H9 (cell line): ENCODE measurements at regions not wholly inside any gene's neighbourhood (a gene's known extent, or its start where the extent isn't known, plus 50 kb on each side); places are given as distances from the start of the nearest gene placed in this dataset.

ENCODE experiments used
- DNase-seq: peaks from one replicate; pipeline ENCODE4 v3.0.0-alpha.2; 2017
- H2AFZ ChIP-seq: one replicate; pipeline ENCODE4 v1.6.1; 2013; ENCODE audit warnings: mild to moderate bottlenecking, low read length, control low read depth, moderate library complexity
- H2AK5ac ChIP-seq: 2 replicates; pipeline ENCODE4 v1.6.1; 2013; ENCODE audit warnings: low read length, control low read depth, mixed read lengths; ENCODE audit not compliant: insufficient read length
- H2BK120ac ChIP-seq: one replicate; pipeline ENCODE4 v1.6.1; 2013; ENCODE audit warnings: low read depth, mild to moderate bottlenecking, low read length, control low read depth, inconsistent platforms; ENCODE audit not compliant: poor library complexity, severe bottlenecking
- H2BK12ac ChIP-seq: 2 replicates; pipeline ENCODE4 v1.6.1; 2013; ENCODE audit warnings: low read length, control low read depth, mixed read lengths, low read depth; ENCODE audit not compliant: insufficient read length
- H2BK15ac ChIP-seq: 2 replicates; pipeline ENCODE4 v1.6.1; 2013; ENCODE audit warnings: low read depth, low read length, control low read depth
- H2BK20ac ChIP-seq: one replicate; pipeline ENCODE4 v1.6.1; 2013; ENCODE audit warnings: low read depth, mild to moderate bottlenecking, low read length, control low read depth, inconsistent platforms; ENCODE audit not compliant: poor library complexity, severe bottlenecking
- H2BK5ac ChIP-seq: 2 replicates; pipeline ENCODE4 v1.6.1; 2013; ENCODE audit warnings: low read length, control low read depth, mixed read lengths; ENCODE audit not compliant: insufficient read length
- H3K14ac ChIP-seq: 2 replicates; pipeline ENCODE4 v1.6.1; 2013; ENCODE audit warnings: low read length, control low read depth; ENCODE audit not compliant: insufficient read depth
- H3K18ac ChIP-seq: 2 replicates; pipeline ENCODE4 v1.6.1; 2013; ENCODE audit warnings: low read depth, mild to moderate bottlenecking, mixed read lengths, low read length, control low read depth; ENCODE audit not compliant: insufficient read length
- H3K23ac ChIP-seq: 2 replicates; pipeline ENCODE4 v1.6.1; 2013; ENCODE audit warnings: low read length, control low read depth, mixed read lengths, low read depth; ENCODE audit not compliant: insufficient read length
- H3K23me2 ChIP-seq: 2 replicates; pipeline ENCODE4 v1.6.1; 2013; ENCODE audit warnings: low read depth, mild to moderate bottlenecking, mixed read lengths, low read length, control low read depth; ENCODE audit not compliant: insufficient read length, poor library complexity, severe bottlenecking
- H3K27ac ChIP-seq: 2 replicates; pipeline ENCODE4 v1.5.1; 2013; ENCODE audit warnings: low read length, control low read depth, mixed read lengths, low read depth; ENCODE audit not compliant: insufficient read length
- H3K27me3 ChIP-seq: 2 replicates; pipeline ENCODE4 v1.6.1; 2013; ENCODE audit warnings: low read length, control low read depth, inconsistent platforms; ENCODE audit not compliant: insufficient read depth
- H3K4ac ChIP-seq: 2 replicates; pipeline ENCODE4 v1.6.1; 2013; ENCODE audit warnings: low read depth, mild to moderate bottlenecking, control low read depth, inconsistent platforms, low read length, moderate library complexity
- H3K4me1 ChIP-seq: 2 replicates; pipeline ENCODE4 v1.6.1; 2013; ENCODE audit warnings: low read length, control low read depth, inconsistent platforms; ENCODE audit not compliant: insufficient read depth
- H3K4me2 ChIP-seq: 2 replicates; pipeline ENCODE4 v1.6.1; 2013; ENCODE audit warnings: low read length, control low read depth, mixed read lengths; ENCODE audit not compliant: insufficient read length, insufficient read depth
- H3K56ac ChIP-seq: 2 replicates; pipeline ENCODE4 v1.6.1; 2013; ENCODE audit warnings: low read depth, mild to moderate bottlenecking, mixed read lengths, low read length, control low read depth; ENCODE audit not compliant: insufficient read length
- H3K79me1 ChIP-seq: 2 replicates; pipeline ENCODE4 v1.6.1; 2013; ENCODE audit warnings: low read depth, mild to moderate bottlenecking, moderate library complexity, low read length, control low read depth, inconsistent platforms; ENCODE audit not compliant: insufficient read depth, poor library complexity, severe bottlenecking
- H3K79me2 ChIP-seq: 2 replicates; pipeline ENCODE4 v1.6.1; 2013; ENCODE audit warnings: low read length, control low read depth, inconsistent platforms; ENCODE audit not compliant: insufficient read depth
- H3K9ac ChIP-seq: 2 replicates; pipeline ENCODE4 v1.6.1; 2013; ENCODE audit warnings: low read length, control low read depth, mixed read lengths; ENCODE audit not compliant: insufficient read length; ENCODE audit errors: extremely low read depth
- H3K9me3 ChIP-seq: one replicate; pipeline ENCODE4 v1.6.1; 2013; ENCODE audit warnings: low read depth, low read length, inconsistent platforms; ENCODE audit not compliant: control insufficient read depth
- H3T11ph ChIP-seq: one replicate; pipeline ENCODE4 v1.6.1; 2013; ENCODE audit warnings: mild to moderate bottlenecking, low read length, control low read depth, inconsistent platforms
- H4K20me1 ChIP-seq: one replicate; pipeline ENCODE4 v1.6.1; 2013; ENCODE audit not compliant: control insufficient read depth, insufficient read length, insufficient read depth
- H4K5ac ChIP-seq: 2 replicates; pipeline ENCODE4 v1.6.1; 2013; ENCODE audit warnings: low read depth, mild to moderate bottlenecking, mixed read lengths, low read length, control low read depth; ENCODE audit not compliant: insufficient read length
- H4K8ac ChIP-seq: replicated peaks from 2 replicates; pipeline ENCODE4 v1.6.1; 2013; ENCODE audit warnings: low read length, control low read depth, mixed read lengths, low read depth; ENCODE audit not compliant: insufficient read length
- H4K91ac ChIP-seq: 2 replicates; pipeline ENCODE4 v1.6.1; 2013; ENCODE audit warnings: low read depth, mild to moderate bottlenecking, moderate library complexity, mixed read lengths, low read length, control low read depth; ENCODE audit not compliant: insufficient read length
- H3K27ac Mint-ChIP-seq, 3 experiments: 2 replicates in 2 of 3; 3 replicates in 1 of 3; pipeline ENCODE4 v1.8.0; 2020 to 2021; ENCODE audit warnings: mixed read lengths in 3 of 3, mild to moderate bottlenecking in 1 of 3, moderate library complexity in 1 of 3
- H3K27me3 Mint-ChIP-seq: 2 replicates; pipeline ENCODE4 v1.8.0; 2021; ENCODE audit warnings: low read depth, mild to moderate bottlenecking, moderate library complexity, mixed read lengths
- H3K36me3 Mint-ChIP-seq, 3 experiments: 2 replicates in 2 of 3; 3 replicates in 1 of 3; pipeline ENCODE4 v1.8.0; 2020 to 2021; ENCODE audit warnings: low read depth in 3 of 3, mixed read lengths in 3 of 3; ENCODE audit not compliant: insufficient read depth in 1 of 3
- H3K4me1 Mint-ChIP-seq, 2 experiments: 2 replicates each; pipeline ENCODE4 v1.8.0; 2020; ENCODE audit warnings: mixed read lengths in 2 of 2
- H3K4me3 Mint-ChIP-seq, 2 experiments: 2 replicates in 1 of 2; 3 replicates in 1 of 2; pipeline ENCODE4 v1.8.0; 2020 to 2021; ENCODE audit warnings: mild to moderate bottlenecking in 2 of 2, mixed read lengths in 2 of 2, moderate library complexity in 1 of 2
- H3K9me3 Mint-ChIP-seq, 2 experiments: 2 replicates in 1 of 2; 3 replicates in 1 of 2; pipeline ENCODE4 v1.8.0; 2020; ENCODE audit warnings: mild to moderate bottlenecking in 2 of 2, mixed read lengths in 2 of 2, moderate library complexity in 1 of 2
- WGBS: extraction: QIAGEN DNeasy Blood & Tissue Kit; methylation state at CpG from one replicate; pipeline ENCODE4 v1.1.7; 2013; ENCODE audit warnings: missing lambda C conversion rate, low lambda C conversion rate, mixed read lengths; ENCODE audit not compliant: insufficient read length; ENCODE audit errors: extremely low coverage; 5-methylcytosine and 5-hydroxymethylcytosine counted together
- TF ChIP-seq, protein P1 (sequence below): fragments of 200-600 bp; sonication (generic); conservative IDR thresholded peaks from 3 replicates; pipeline ENCODE4 v1.8.0; 2021; ENCODE audit warnings: antibody characterized with exemption, mild to moderate bottlenecking

DNA sequence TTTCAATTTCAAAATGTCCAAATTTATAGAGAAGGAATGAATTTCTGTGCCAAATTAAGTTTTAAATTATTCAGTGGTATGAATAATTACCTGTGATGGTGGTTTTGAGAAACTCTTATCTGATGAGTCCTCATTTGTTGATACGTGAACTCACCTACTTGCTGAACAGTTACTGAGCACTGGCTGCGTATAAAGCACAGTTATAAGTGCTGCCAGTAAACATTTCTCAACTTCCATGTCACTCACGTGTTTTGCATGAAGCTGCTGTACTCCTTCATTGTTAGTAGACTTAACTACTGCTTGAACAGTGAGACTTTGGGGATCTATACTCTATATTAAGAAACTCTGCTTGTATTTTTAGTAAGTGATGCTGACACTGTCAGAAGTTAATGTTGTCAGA lies 269.1 kb upstream of the FZD8 start:
- Histone ChIP-seq H3K9me3 (no peaks in the 10 kb centered on the region), H3T11ph (no peak overlapping the region), H4K91ac (no peak overlapping the region), H2BK20ac (no peak overlapping the region), H3K9ac (no peak overlapping the region), H2BK5ac (no peak overlapping the region), H4K5ac (no peak overlapping the region), H3K14ac (no peak overlapping the region), H2BK12ac (no peak overlapping the region), H3K79me2 (no peaks in the 10 kb centered on the region), H3K56ac (no peak overlapping the region), H4K20me1 (no peaks in the 10 kb centered on the region), H3K27me3 (no peaks in the 10 kb centered on the region), H3K79me1 (no peaks in the 10 kb centered on the region), H2AK5ac (no peak overlapping the region), H3K27ac (no peak overlapping the region), H3K23ac (no peak overlapping the region), H3K4ac (no peak overlapping the region), H2BK15ac (no peak overlapping the region), H3K23me2 (no peaks in the 10 kb centered on the region), H3K4me2 (no peak overlapping the region), H3K18ac (no peak overlapping the region), H4K8ac (no peak overlapping the region), H3K4me1 (no peaks in the 10 kb centered on the region; the same call in 1 of the 2 replicates), H2AFZ (no peak overlapping the region), H2BK120ac (no peak overlapping the region)
- Mint-ChIP-seq H3K4me1 (peaks cover 27 to 30% of the 10 kb centered on the region in 2 experiments), H3K36me3 (no peaks in the 10 kb centered on the region), H3K27ac (no peak overlapping the region), H3K9me3 (no peaks in the 10 kb centered on the region), H3K4me3 (no peak overlapping the region), H3K27me3 (no peaks in the 10 kb centered on the region)
- TF ChIP-seq, protein P1, sequence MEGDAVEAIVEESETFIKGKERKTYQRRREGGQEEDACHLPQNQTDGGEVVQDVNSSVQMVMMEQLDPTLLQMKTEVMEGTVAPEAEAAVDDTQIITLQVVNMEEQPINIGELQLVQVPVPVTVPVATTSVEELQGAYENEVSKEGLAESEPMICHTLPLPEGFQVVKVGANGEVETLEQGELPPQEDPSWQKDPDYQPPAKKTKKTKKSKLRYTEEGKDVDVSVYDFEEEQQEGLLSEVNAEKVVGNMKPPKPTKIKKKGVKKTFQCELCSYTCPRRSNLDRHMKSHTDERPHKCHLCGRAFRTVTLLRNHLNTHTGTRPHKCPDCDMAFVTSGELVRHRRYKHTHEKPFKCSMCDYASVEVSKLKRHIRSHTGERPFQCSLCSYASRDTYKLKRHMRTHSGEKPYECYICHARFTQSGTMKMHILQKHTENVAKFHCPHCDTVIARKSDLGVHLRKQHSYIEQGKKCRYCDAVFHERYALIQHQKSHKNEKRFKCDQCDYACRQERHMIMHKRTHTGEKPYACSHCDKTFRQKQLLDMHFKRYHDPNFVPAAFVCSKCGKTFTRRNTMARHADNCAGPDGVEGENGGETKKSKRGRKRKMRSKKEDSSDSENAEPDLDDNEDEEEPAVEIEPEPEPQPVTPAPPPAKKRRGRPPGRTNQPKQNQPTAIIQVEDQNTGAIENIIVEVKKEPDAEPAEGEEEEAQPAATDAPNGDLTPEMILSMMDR: no peak
- no CpG with 5 or more reads among the region's 3 CpGs for WGBS
- DNase-seq: no peak
